Naive thymus-derived CD4-positive, alpha-beta T cell (primary cell): ENCODE measurements at regions not wholly inside any gene's neighbourhood (a gene's known extent, or its start where the extent isn't known, plus 50 kb on each side); places are given as distances from the start of the nearest gene placed in this dataset.

ENCODE experiments used
- ATAC-seq: fragments of 150-1000 bp; cut with Tn5 transposase; 2 replicates; pipeline ENCODE4 v1.10.0; 2021; ENCODE audit warnings: mild to moderate bottlenecking, moderate library complexity
- CTCF ChIA-PET: fragments of 350-600 bp; sonication (Branson Sonifier 250); formaldehyde crosslinking; loops from one replicate; lab custom pipeline; 2021; ENCODE audit warnings: antibody characterized with exemption; lab: Charles Lee
- POLR2A ChIA-PET: fragments of 350-600 bp; sonication (Branson Sonifier 250); formaldehyde crosslinking; loops from one replicate; lab custom pipeline; 2021; ENCODE audit warnings: antibody characterized with exemption, inconsistent platforms; lab: Charles Lee
- DNase-seq, 9 donors: peaks; one replicate each; pipeline versions ENCODE4 v3.0.0 to v3.0.0-alpha.2; 2020 to 2022; ENCODE audit warnings: mixed read lengths in 1 of 9
- H3K27ac ChIP-seq: one replicate; pipeline ENCODE4 v1.7.0; 2013; ENCODE audit warnings: mild to moderate bottlenecking, low read depth, low read length, moderate library complexity
- H3K27me3 ChIP-seq, 2 donors: one replicate each; pipeline ENCODE4 v1.7.0; 2013; ENCODE audit warnings: low read length in 2 of 2, mild to moderate bottlenecking in 2 of 2, moderate library complexity in 2 of 2; ENCODE audit not compliant: control insufficient read depth in 2 of 2, insufficient read depth in 2 of 2
- H3K36me3 ChIP-seq, 3 experiments: 1 replicate in 2 of 3; 2 replicates in 1 of 3; pipeline ENCODE4 v1.7.0; 2013; ENCODE audit warnings: low read length in 3 of 3, mild to moderate bottlenecking in 3 of 3, moderate library complexity in 1 of 3; ENCODE audit not compliant: insufficient read depth in 3 of 3, control insufficient read depth in 2 of 3
- H3K4me1 ChIP-seq, 2 donors: one replicate each; pipeline ENCODE4 v1.7.0; 2013; ENCODE audit warnings: low read length in 2 of 2, mild to moderate bottlenecking in 2 of 2, moderate library complexity in 1 of 2; ENCODE audit not compliant: control insufficient read depth in 2 of 2, insufficient read depth in 2 of 2
- H3K4me3 ChIP-seq: 2 replicates; pipeline ENCODE4 v1.7.0; 2013; ENCODE audit warnings: mild to moderate bottlenecking, low read length
- H3K9me3 ChIP-seq, 3 experiments: 1 replicate in 2 of 3; 2 replicates in 1 of 3; pipeline ENCODE4 v1.7.0; 2013; ENCODE audit warnings: low read length in 3 of 3; ENCODE audit not compliant: control insufficient read depth in 2 of 3
- H3K27ac Mint-ChIP-seq, 9 donors: one replicate each; pipeline ENCODE4 v1.8.0; 2020 to 2022; ENCODE audit warnings: mixed read lengths in 9 of 9, mild to moderate bottlenecking in 8 of 9, moderate library complexity in 5 of 9, inconsistent platforms in 2 of 9
- H3K27me3 Mint-ChIP-seq, 5 donors: one replicate each; pipeline ENCODE4 v1.8.0; 2021 to 2022; ENCODE audit warnings: mixed read lengths in 5 of 5, mild to moderate bottlenecking in 1 of 5
- H3K36me3 Mint-ChIP-seq, 5 donors: one replicate each; pipeline ENCODE4 v1.8.0; 2020 to 2022; ENCODE audit warnings: mixed read lengths in 5 of 5, mild to moderate bottlenecking in 3 of 5, inconsistent platforms in 1 of 5
- H3K4me1 Mint-ChIP-seq, 7 donors: one replicate each; pipeline ENCODE4 v1.8.0; 2020 to 2022; ENCODE audit warnings: mixed read lengths in 7 of 7, mild to moderate bottlenecking in 3 of 7, inconsistent platforms in 1 of 7
- H3K4me3 Mint-ChIP-seq, 10 donors: one replicate each; pipeline ENCODE4 v1.8.0; 2020 to 2022; ENCODE audit warnings: mild to moderate bottlenecking in 10 of 10, mixed read lengths in 10 of 10, moderate library complexity in 6 of 10, inconsistent platforms in 2 of 10
- H3K9me3 Mint-ChIP-seq, 11 donors: one replicate each; pipeline ENCODE4 v1.8.0; 2020 to 2022; ENCODE audit warnings: mixed read lengths in 11 of 11, mild to moderate bottlenecking in 4 of 11, inconsistent platforms in 1 of 11, moderate library complexity in 1 of 11
- intact Hi-C, 2 donors: fragments of 100-400 bp; cut with micrococcal nuclease; formaldehyde crosslinking; loops; one replicate each; pipeline ENCODE4 v1.15.1; 2023

- H3K36me3 ChIP-seq = no peaks in the 10 kb centered on the region
- H3K27ac Mint-ChIP-seq = peak overlapping the region; percentile 73 to 90 (median 86)
- peaks cover 0 to 54% of the 10 kb centered on the region in 2 donors for H3K4me1 ChIP-seq
- POLR2A ChIA-PET = interaction anchor here (0.8 to 2.3 kb wide), 9 partner anchors 9 to 133 kb away, joined by 3 to 16 read pairs (median 4); no protein-coding TSS in a partner anchor
- H3K36me3 Mint-ChIP-seq = peaks cover 0 to 5% (median 0%) of the 10 kb centered on the region in 5 donors
- peaks cover 30 to 63% (median 46%) of the 10 kb centered on the region in 7 donors for H3K4me1 Mint-ChIP-seq
- no peaks in the 10 kb centered on the region for H3K27me3 ChIP-seq
- no peaks in the 10 kb centered on the region for H3K9me3 Mint-ChIP-seq
- intact Hi-C loops = loop anchor here in 1 of 2 donors (2.0 kb wide), 1 partner anchor 57 kb away; no protein-coding TSS in a partner anchor
- no peak overlapping the region for H3K4me3 ChIP-seq
- CTCF ChIA-PET = interaction anchor here (0.6 to 1.6 kb wide), 13 partner anchors 8 to 195 kb away, joined by 3 to 6 read pairs (median 3); no protein-coding TSS in a partner anchor
- no peak for ATAC-seq
- peak overlapping the region; percentile 32 for H3K27ac ChIP-seq
- H3K4me3 Mint-ChIP-seq = peak overlapping the region in 8 of 10 donors; percentile 27 to 72 (median 56)
- no peaks in the 10 kb centered on the region for H3K27me3 Mint-ChIP-seq
- H3K9me3 ChIP-seq = no peaks in the 10 kb centered on the region
- peak in 6 of 9 donors; percentile 21 to 57 (median 33) for DNase-seq
Observed at GRCh38 chr6:149261364-149262040, 56.0 kb upstream of the TAB2 start.

GRCh38 chr6:149263321-149263720 lies 54.2 kb upstream of the TAB2 start:
- Mint-ChIP-seq H3K27me3 (no peaks in the 10 kb centered on the region), H3K9me3 (no peaks in the 10 kb centered on the region), H3K36me3 (peaks cover 0 to 8% (median 0%) of the 10 kb centered on the region in 5 donors), H3K4me3 (no peak overlapping the region), H3K27ac (peak overlapping the region in 2 of 9 donors; percentile 25 to 87), H3K4me1 (peaks cover 33 to 64% (median 52%) of the 10 kb centered on the region in 7 donors)
- DNase-seq (no peak), ATAC-seq (no peak)
- Histone ChIP-seq H3K9me3 (no peaks in the 10 kb centered on the region), H3K27me3 (no peaks in the 10 kb centered on the region), H3K4me1 (peaks cover 0 to 54% of the 10 kb centered on the region in 2 donors), H3K4me3 (no peak overlapping the region), H3K27ac (no peak overlapping the region), H3K36me3 (no peaks in the 10 kb centered on the region)
- intact Hi-C loops = no loop called here
- POLR2A ChIA-PET = interaction anchor here (0.7 to 2.3 kb wide), 2 partner anchors 8 to 12 kb away, joined by 3 to 16 read pairs; no protein-coding TSS in a partner anchor
- CTCF ChIA-PET = interaction anchor here (0.9 kb wide), 1 partner anchor 18 kb away, joined by 3 read pairs; no protein-coding TSS in a partner anchor

- peaks cover 0 to 2% (median 0%) of the 10 kb centered on the region in 11 donors for H3K9me3 Mint-ChIP-seq
- CTCF ChIA-PET = no interaction called here
- intact Hi-C loops = loop anchor here in 1 of 2 donors (1.0 to 2.0 kb wide), 4 partner anchors 16 to 182 kb away; partner anchors contain the start of gene TAB2
- peak overlapping the region; percentile 29 to 76 (median 67) for H3K4me3 Mint-ChIP-seq
- no peaks in the 10 kb centered on the region for H3K27me3 ChIP-seq
- H3K36me3 Mint-ChIP-seq = peaks cover 0 to 11% (median 0%) of the 10 kb centered on the region in 5 donors
- H3K4me1 Mint-ChIP-seq = peaks cover 33 to 59% (median 52%) of the 10 kb centered on the region in 7 donors
- POLR2A ChIA-PET = no interaction called here
- H3K27ac Mint-ChIP-seq = peak overlapping the region; percentile 49 to 87 (median 74)
- H3K9me3 ChIP-seq = no peaks in the 10 kb centered on the region
- peaks cover 0 to 54% of the 10 kb centered on the region in 2 donors for H3K4me1 ChIP-seq
- H3K27ac ChIP-seq = no peak overlapping the region
- H3K27me3 Mint-ChIP-seq = no peaks in the 10 kb centered on the region
- no peaks in the 10 kb centered on the region for H3K36me3 ChIP-seq
- ATAC-seq (peak; percentile 69), DNase-seq (peak in 8 of 9 donors; percentile 42 to 65 (median 50))
- H3K4me3 ChIP-seq = no peak overlapping the region
Observed at GRCh38 chr6:149264629-149265028, 52.9 kb upstream of the TAB2 start.

GRCh38 chr6:149265945-149266344 lies 51.6 kb upstream of the TAB2 start:
- Mint-ChIP-seq H3K4me1 (peaks cover 31 to 51% (median 45%) of the 10 kb centered on the region in 7 donors), H3K4me3 (peak overlapping the region in 4 of 10 donors; percentile 28 to 62 (median 50)), H3K27me3 (no peaks in the 10 kb centered on the region), H3K9me3 (peaks cover 0 to 4% (median 0%) of the 10 kb centered on the region in 11 donors), H3K27ac (peak overlapping the region in 1 of 9 donors; percentile 87), H3K36me3 (peaks cover 0 to 8% (median 0%) of the 10 kb centered on the region in 5 donors)
- intact Hi-C loops = loop anchor here in 1 of 2 donors (2.0 kb wide), 1 partner anchor 15 kb away; no protein-coding TSS in a partner anchor
- DNase-seq (no peak), ATAC-seq (no peak)
- Histone ChIP-seq H3K4me1 (peaks cover 0 to 45% of the 10 kb centered on the region in 2 donors), H3K27me3 (no peaks in the 10 kb centered on the region), H3K36me3 (no peaks in the 10 kb centered on the region), H3K27ac (no peak overlapping the region), H3K4me3 (no peak overlapping the region), H3K9me3 (no peaks in the 10 kb centered on the region)
- ChIA-PET POLR2A (no interaction called here), CTCF (no interaction called here)

- ATAC-seq (peak; percentile 36), DNase-seq (no peak)
- Mint-ChIP-seq H3K27me3 (no peaks in the 10 kb centered on the region), H3K36me3 (peaks cover 0 to 8% (median 0%) of the 10 kb centered on the region in 5 donors), H3K4me3 (no peak overlapping the region), H3K4me1 (peaks cover 34 to 52% (median 45%) of the 10 kb centered on the region in 7 donors), H3K9me3 (peaks cover 0 to 9% (median 0%) of the 10 kb centered on the region in 11 donors), H3K27ac (peak overlapping the region in 2 of 9 donors; percentile 36 to 87)
- Histone ChIP-seq H3K27me3 (no peaks in the 10 kb centered on the region), H3K9me3 (no peaks in the 10 kb centered on the region), H3K4me3 (no peak overlapping the region), H3K27ac (no peak overlapping the region), H3K4me1 (peaks cover 0 to 45% of the 10 kb centered on the region in 2 donors), H3K36me3 (no peaks in the 10 kb centered on the region)
- POLR2A ChIA-PET = interaction anchor here (0.5 to 1.1 kb wide), 3 partner anchors 12 to 151 kb away, joined by 3 to 4 read pairs (median 3); no protein-coding TSS in a partner anchor
- intact Hi-C loops = no loop called here
- CTCF ChIA-PET = no interaction called here
Observed at GRCh38 chr6:149266659-149267058, 50.9 kb upstream of the TAB2 start.

GRCh38 chr6:149267072-149267471 lies 50.4 kb upstream of the TAB2 start:
- Histone ChIP-seq H3K4me1 (peaks cover 3 to 45% of the 10 kb centered on the region in 2 donors), H3K4me3 (no peak overlapping the region), H3K27me3 (no peaks in the 10 kb centered on the region), H3K9me3 (no peaks in the 10 kb centered on the region), H3K36me3 (no peaks in the 10 kb centered on the region), H3K27ac (no peak overlapping the region)
- no peaks in the 10 kb centered on the region for H3K27me3 Mint-ChIP-seq
- H3K27ac Mint-ChIP-seq = peak overlapping the region in 1 of 9 donors; percentile 36
- DNase-seq (no peak), ATAC-seq (no peak)
- H3K4me3 Mint-ChIP-seq = no peak overlapping the region
- POLR2A ChIA-PET = interaction anchor here (0.5 to 1.1 kb wide), 3 partner anchors 13 to 152 kb away, joined by 3 to 4 read pairs (median 3); no protein-coding TSS in a partner anchor
- peaks cover 0 to 10% (median 0%) of the 10 kb centered on the region in 5 donors for H3K36me3 Mint-ChIP-seq
- CTCF ChIA-PET = no interaction called here
- peaks cover 0 to 10% (median 0%) of the 10 kb centered on the region in 11 donors for H3K9me3 Mint-ChIP-seq
- intact Hi-C loops = no loop called here
- peaks cover 34 to 52% (median 45%) of the 10 kb centered on the region in 7 donors for H3K4me1 Mint-ChIP-seq
